GM12872 (cell line): ENCODE measurements at regions not wholly inside any gene's neighbourhood (a gene's known extent, or its start where the extent isn't known, plus 50 kb on each side); places are given as distances from the start of the nearest gene placed in this dataset.
A peak's percentile ranks its signal among the peaks of the same experiment; 100 is the strongest.

Source experiments
- TF ChIP-seq, protein P1 (sequence below): IDR thresholded peaks from 3 replicates; pipeline ENCODE4 v1.5.1; 2011; ENCODE audit warnings: low read depth, mild to moderate bottlenecking, low read length, moderate library complexity; ENCODE audit not compliant: insufficient read depth

DNA sequence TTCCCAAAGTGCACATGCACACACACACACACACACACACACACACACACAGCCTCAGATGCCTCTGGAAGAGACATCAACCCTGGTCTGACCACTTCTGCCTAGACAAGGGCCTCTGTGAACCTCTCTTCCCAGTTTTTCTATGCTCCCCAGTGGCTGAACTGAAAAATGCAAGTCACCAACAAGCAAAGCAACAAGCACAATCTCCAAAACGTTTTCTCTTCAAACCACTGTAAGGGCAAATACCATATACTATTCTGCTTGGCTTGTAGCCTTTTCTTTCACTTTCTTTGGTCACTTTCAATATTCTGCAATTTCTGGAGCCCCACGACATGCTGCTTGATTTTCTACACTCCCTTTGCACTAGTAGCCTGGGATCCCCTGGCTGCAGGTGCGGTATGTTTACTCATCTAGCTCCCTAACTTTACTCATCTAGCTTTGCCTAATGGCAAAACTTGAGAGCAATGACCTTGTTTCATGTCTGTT lies 121.4 kb upstream of the DST start:
- TF ChIP-seq, protein P1, sequence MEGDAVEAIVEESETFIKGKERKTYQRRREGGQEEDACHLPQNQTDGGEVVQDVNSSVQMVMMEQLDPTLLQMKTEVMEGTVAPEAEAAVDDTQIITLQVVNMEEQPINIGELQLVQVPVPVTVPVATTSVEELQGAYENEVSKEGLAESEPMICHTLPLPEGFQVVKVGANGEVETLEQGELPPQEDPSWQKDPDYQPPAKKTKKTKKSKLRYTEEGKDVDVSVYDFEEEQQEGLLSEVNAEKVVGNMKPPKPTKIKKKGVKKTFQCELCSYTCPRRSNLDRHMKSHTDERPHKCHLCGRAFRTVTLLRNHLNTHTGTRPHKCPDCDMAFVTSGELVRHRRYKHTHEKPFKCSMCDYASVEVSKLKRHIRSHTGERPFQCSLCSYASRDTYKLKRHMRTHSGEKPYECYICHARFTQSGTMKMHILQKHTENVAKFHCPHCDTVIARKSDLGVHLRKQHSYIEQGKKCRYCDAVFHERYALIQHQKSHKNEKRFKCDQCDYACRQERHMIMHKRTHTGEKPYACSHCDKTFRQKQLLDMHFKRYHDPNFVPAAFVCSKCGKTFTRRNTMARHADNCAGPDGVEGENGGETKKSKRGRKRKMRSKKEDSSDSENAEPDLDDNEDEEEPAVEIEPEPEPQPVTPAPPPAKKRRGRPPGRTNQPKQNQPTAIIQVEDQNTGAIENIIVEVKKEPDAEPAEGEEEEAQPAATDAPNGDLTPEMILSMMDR = peak; percentile 65

DNA sequence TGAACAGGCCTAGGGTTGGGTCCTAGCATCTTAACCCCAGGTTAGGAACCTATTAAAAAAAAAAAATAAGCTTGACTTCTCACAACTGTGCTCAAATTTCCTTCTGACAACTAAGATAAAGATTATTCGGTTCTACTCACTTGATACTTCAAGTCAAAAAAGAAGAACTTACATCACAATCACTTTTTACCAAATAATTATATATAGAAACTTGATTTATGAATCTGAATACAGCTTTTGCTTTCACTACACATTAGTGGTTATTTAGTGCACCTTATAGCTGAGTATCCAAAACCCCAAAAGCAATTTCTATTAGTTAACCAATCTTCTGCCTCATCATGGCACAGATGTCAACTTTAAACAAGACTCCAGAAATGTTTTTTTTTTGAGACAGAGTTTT lies 119.0 kb upstream of the DST start:
- TF ChIP-seq, protein P1 = no peak

DNA sequence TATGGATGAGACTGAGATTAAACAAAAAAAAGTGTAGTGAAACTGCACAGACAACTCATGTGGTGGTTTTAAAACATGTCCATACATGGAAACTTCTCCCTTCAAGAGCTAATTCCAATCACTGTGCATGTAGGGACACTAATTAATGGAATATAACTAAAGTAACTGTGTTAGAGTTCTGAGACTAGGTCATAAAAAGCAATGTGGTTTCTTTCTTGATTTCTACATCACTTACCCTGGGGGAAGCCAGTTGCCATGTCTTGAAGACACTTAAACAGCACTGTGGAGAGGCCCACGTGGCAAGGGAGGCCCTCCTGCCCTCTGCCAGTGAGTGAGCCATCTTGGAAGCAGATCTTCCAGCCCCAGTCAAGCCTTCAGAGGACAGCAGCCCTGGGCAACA lies 118.2 kb upstream of the DST start:
- TF ChIP-seq, protein P1 = no peak

DNA sequence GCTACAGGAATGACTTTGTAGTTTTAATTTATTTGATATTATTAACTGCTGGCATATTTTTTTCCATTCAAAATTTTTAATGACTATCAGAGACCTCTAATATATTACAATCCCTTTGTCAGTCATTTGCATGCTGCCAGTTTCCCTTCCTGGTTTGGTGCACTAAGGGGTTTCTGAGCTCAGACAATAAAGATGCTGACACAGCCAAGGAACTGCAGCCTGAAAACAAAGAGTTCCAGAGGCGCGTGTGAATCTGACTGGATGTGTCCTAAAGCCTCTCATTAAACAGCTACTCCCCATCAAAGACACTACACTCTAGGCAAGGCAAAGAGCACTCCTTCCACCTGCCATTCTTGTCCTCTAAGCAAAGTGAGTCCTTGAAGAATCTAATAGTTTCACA lies 116.8 kb upstream of the DST start:
- TF ChIP-seq, protein P1 = no peak

DNA sequence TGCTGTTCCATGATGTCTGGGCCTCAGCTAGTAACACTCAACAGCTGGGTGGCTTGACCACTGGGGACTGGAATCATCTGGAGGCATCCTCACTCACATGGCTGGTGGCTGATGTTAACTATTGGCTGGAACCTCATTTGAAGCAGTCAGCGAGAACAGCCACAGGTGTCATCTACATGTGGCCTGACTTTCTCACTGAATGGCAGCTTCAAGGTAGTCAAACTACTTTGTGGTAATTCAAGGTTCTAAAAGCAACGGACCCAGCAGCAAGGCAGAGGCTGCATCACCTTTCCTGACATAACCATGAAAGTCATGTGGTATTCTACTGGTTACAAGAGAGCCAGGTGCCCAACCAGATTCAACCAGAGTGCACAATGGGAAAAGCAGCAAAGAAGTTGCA lies 115.9 kb upstream of the DST start:
- TF ChIP-seq, protein P1 = no peak

DNA sequence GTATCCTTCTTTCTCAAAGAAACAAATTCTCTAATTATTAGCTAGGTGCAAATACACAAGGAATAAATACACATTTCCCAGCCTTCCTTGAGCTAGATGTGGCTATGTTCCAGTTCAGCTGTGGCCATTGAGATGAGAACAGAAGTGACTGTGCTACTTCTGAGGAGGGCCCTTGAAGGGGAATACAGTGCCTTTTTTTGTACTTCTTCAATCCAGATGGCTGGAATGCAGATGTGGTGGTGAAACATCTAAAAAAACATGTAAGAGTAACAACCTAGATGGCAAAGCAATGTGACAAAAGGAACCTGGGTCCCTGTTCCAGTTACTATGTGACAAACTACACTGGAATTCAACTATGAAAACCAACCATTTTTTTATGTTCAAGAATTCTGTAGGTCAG lies 115.4 kb upstream of the DST start:
- TF ChIP-seq, protein P1 = no peak

DNA sequence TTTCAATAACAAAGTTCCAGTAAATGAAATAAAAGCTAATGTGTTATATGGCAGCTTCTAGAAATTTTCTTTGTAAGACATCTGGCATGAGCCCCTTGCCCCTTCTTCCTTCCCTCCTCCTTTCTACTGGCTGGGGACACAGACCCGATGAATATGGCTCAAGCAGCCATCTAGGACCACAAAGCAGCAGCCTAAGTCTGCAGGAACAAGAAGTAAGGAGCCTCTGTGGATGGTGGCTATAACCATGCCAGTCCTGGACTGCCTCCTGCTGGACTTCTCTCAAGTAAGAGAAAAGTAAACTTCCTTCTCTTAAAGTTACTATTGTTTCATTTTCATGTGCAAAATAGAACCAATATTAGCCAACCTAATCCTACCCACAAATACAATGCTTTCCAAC lies 114.9 kb upstream of the DST start:
- TF ChIP-seq, protein P1 = peak; percentile 64
